GM23338 (cell line): ENCODE measurements at regions not wholly inside any gene's neighbourhood (a gene's known extent, or its start where the extent isn't known, plus 50 kb on each side); places are given as distances from the start of the nearest gene placed in this dataset.
A peak's percentile ranks its signal among the peaks of the same experiment; 100 is the strongest.
"Not testable (repeated sequence)": the region's sequence is repeated elsewhere in the genome, so short reads cannot be mapped to it uniquely, and the experiment has no call there.

Experiments
- ATAC-seq: fragments of 200-7000 bp; cut with Tn5 transposase; 3 replicates; pipeline ENCODE4 v1.9.1; 2020
- DNase-seq: peaks from one replicate; pipeline ENCODE4 v3.0.0-alpha.2; 2015; ENCODE audit warnings: low spot score
- H2AFZ ChIP-seq: fragments of 200-600 bp; sonication (generic); 2 replicates; pipeline ENCODE4 v1.8.0; 2016; ENCODE audit warnings: antibody characterized with exemption, mild to moderate bottlenecking, moderate library complexity
- H3F3A ChIP-seq: fragments of 200-600 bp; sonication (generic); replicated peaks from 2 replicates; pipeline ENCODE4 v1.8.0; 2017; ENCODE audit warnings: antibody characterized with exemption, mixed run types, low read depth
- H3K27ac ChIP-seq: fragments of 200-600 bp; sonication (generic); 2 replicates; pipeline ENCODE4 v1.6.1; 2016; ENCODE audit warnings: low read depth
- H3K27me3 ChIP-seq: fragments of 200-600 bp; sonication (generic); 2 replicates; pipeline ENCODE4 v1.8.0; 2016; ENCODE audit warnings: mild to moderate bottlenecking, mixed run types, moderate library complexity; ENCODE audit not compliant: insufficient read depth
- H3K36me3 ChIP-seq: fragments of 200-600 bp; sonication (generic); 2 replicates; pipeline ENCODE4 v1.8.0; 2016; ENCODE audit warnings: mild to moderate bottlenecking; ENCODE audit not compliant: insufficient read depth
- H3K4me1 ChIP-seq: fragments of 200-600 bp; sonication (generic); 2 replicates; pipeline ENCODE4 v1.8.0; 2016; ENCODE audit warnings: mild to moderate bottlenecking, moderate library complexity; ENCODE audit not compliant: insufficient read depth
- H3K4me2 ChIP-seq: fragments of 200-600 bp; sonication (generic); 2 replicates; pipeline ENCODE4 v1.7.1; 2017; ENCODE audit warnings: mixed run types
- H3K4me3 ChIP-seq: fragments of 200-600 bp; sonication (generic); 2 replicates; pipeline ENCODE4 v1.6.1; 2016; ENCODE audit warnings: mixed run types
- H3K79me2 ChIP-seq: fragments of 200-600 bp; sonication (generic); replicated peaks from 2 replicates; pipeline ENCODE4 v1.8.0; 2017; ENCODE audit warnings: mild to moderate bottlenecking; ENCODE audit not compliant: insufficient read depth
- H3K9me2 ChIP-seq: fragments of 200-600 bp; sonication (generic); 2 replicates; pipeline ENCODE4 v1.8.0; 2017; ENCODE audit not compliant: insufficient read depth
- H4K20me1 ChIP-seq: fragments of 200-600 bp; sonication (generic); replicated peaks from 2 replicates; pipeline ENCODE4 v1.8.0; 2017; ENCODE audit warnings: mild to moderate bottlenecking; ENCODE audit not compliant: insufficient read depth
- H3K27ac Mint-ChIP-seq: 2 replicates; pipeline ENCODE4 v1.8.0; 2020; ENCODE audit warnings: inconsistent platforms, mild to moderate bottlenecking, moderate library complexity, mixed read lengths
- H3K27me3 Mint-ChIP-seq: 3 replicates; pipeline ENCODE4 v1.8.0; 2022; ENCODE audit warnings: low read depth, mild to moderate bottlenecking, moderate library complexity, mixed read lengths, inconsistent platforms; ENCODE audit not compliant: insufficient read depth, poor library complexity
- H3K36me3 Mint-ChIP-seq: 3 replicates; pipeline ENCODE4 v1.8.0; 2021; ENCODE audit warnings: low read depth, mild to moderate bottlenecking, inconsistent platforms, moderate library complexity, mixed read lengths
- H3K4me1 Mint-ChIP-seq: 3 replicates; pipeline ENCODE4 v1.8.0; 2020; ENCODE audit warnings: mild to moderate bottlenecking, inconsistent platforms, mixed read lengths
- H3K4me3 Mint-ChIP-seq: 3 replicates; pipeline ENCODE4 v1.8.0; 2021; ENCODE audit warnings: moderate library complexity, mild to moderate bottlenecking, inconsistent platforms, mixed read lengths
- H3K9me3 Mint-ChIP-seq: 3 replicates; pipeline ENCODE4 v1.8.0; 2020; ENCODE audit warnings: moderate library complexity, mild to moderate bottlenecking, inconsistent platforms, mixed read lengths

- not testable (repeated sequence) for H3K36me3 ChIP-seq, H3K27me3 ChIP-seq, H3K79me2 ChIP-seq, H2AFZ ChIP-seq, H3K9me3 Mint-ChIP-seq, H3K27me3 Mint-ChIP-seq, H4K20me1 ChIP-seq, H3K4me3 Mint-ChIP-seq, H3K4me1 Mint-ChIP-seq, H3K4me3 ChIP-seq, H3K4me2 ChIP-seq, DNase-seq, H3K27ac Mint-ChIP-seq, H3K36me3 Mint-ChIP-seq, H3K9me2 ChIP-seq, H3F3A ChIP-seq, H3K4me1 ChIP-seq, H3K27ac ChIP-seq
- peak; percentile 84 for ATAC-seq
Measured at GRCh38 chr2:95774322-95775192, 182.8 kb downstream of the TRIM43 start.

GRCh38 chr2:95775193-95775531, 183.4 kb downstream of the TRIM43 start:
- not testable (repeated sequence) for H3F3A ChIP-seq, H3K79me2 ChIP-seq, H2AFZ ChIP-seq, H3K27me3 Mint-ChIP-seq, H3K36me3 ChIP-seq, H3K4me3 ChIP-seq, H3K27ac ChIP-seq, H3K36me3 Mint-ChIP-seq, H3K4me3 Mint-ChIP-seq, H3K4me1 ChIP-seq, H4K20me1 ChIP-seq, H3K9me3 Mint-ChIP-seq, DNase-seq, H3K4me1 Mint-ChIP-seq, H3K27me3 ChIP-seq, H3K4me2 ChIP-seq, H3K27ac Mint-ChIP-seq, H3K9me2 ChIP-seq
- peak; percentile 85 for ATAC-seq
